Tibial nerve (tissue), 4 donors: ENCODE measurements at regions not wholly inside any gene's neighbourhood (a gene's known extent, or its start where the extent isn't known, plus 50 kb on each side); places are given as distances from the start of the nearest gene placed in this dataset.
"Not testable (repeated sequence)": the region's sequence is repeated elsewhere in the genome, so short reads cannot be mapped to it uniquely, and the experiment has no call there.

Experiments
- DNase-seq, 2 donors: peaks; one replicate each; pipeline ENCODE4 v3.0.0-alpha.2; 2019; ENCODE audit warnings: low spot score in 2 of 2
- H3K27ac ChIP-seq, 4 donors: fragments of 200-600 bp; sonication (generic) in 3 of 4; one replicate each; pipeline ENCODE4 v1.5.1; 2017 to 2019; ENCODE audit warnings: mild to moderate bottlenecking in 1 of 4
- H3K27me3 ChIP-seq, 2 donors: fragments of 200-600 bp; sonication (generic) in 1 of 2; one replicate each; pipeline versions ENCODE4 v1.5.1 to v1.6.0; 2017 to 2019
- H3K36me3 ChIP-seq, 3 donors: fragments of 200-600 bp; sonication (generic); one replicate each; pipeline ENCODE4 v1.5.1; 2018 to 2019
- H3K4me1 ChIP-seq, 4 donors: fragments of 200-600 bp; sonication (generic) in 3 of 4; one replicate each; pipeline ENCODE4 v1.5.1; 2017 to 2019
- H3K4me3 ChIP-seq, 4 donors: fragments of 200-600 bp; sonication (generic) in 3 of 4; one replicate each; pipeline ENCODE4 v1.5.1; 2017 to 2019; ENCODE audit warnings: mild to moderate bottlenecking in 1 of 4, moderate library complexity in 1 of 4
- H3K9me3 ChIP-seq, 4 donors: fragments of 200-600 bp; sonication (generic) in 3 of 4; one replicate each; pipeline ENCODE4 v1.5.1; 2017 to 2019
- CTCF ChIP-seq, 5 experiments: fragments of 200-600 bp in 3 of 5; fragments of 450-650 bp in 2 of 5; sonication (generic) in 3 of 5; IDR thresholded peaks; one replicate each; pipeline ENCODE4 v1.5.1; 2016 to 2019; ENCODE audit warnings: antibody characterized with exemption in 5 of 5, mild to moderate bottlenecking in 3 of 5, moderate library complexity in 2 of 5
- EP300 ChIP-seq, 2 donors: sonication (generic); formaldehyde crosslinking; IDR thresholded peaks; one replicate each; pipeline ENCODE4 v1.6.1; 2017; ENCODE audit warnings: antibody characterized with exemption in 2 of 2, mild to moderate bottlenecking in 1 of 2
- POLR2A ChIP-seq, 2 donors: fragments of 450-650 bp; IDR thresholded peaks; one replicate each; pipeline ENCODE4 v1.6.1; 2017; ENCODE audit warnings: antibody characterized with exemption in 2 of 2, mild to moderate bottlenecking in 2 of 2, moderate library complexity in 2 of 2
- WGBS, 2 donors: methylation state at CpG; one replicate each; pipeline ENCODE4 v1.1.5; 2018; 5-methylcytosine and 5-hydroxymethylcytosine counted together

GRCh38 chr5:122615832-122616231 is 159.0 kb upstream of the SNX2 start:
- Histone ChIP-seq H3K4me3 (no peak overlapping the region), H3K4me1 (no peaks in the 10 kb centered on the region), H3K9me3 (no peaks in the 10 kb centered on the region), H3K36me3 (no peaks in the 10 kb centered on the region), H3K27me3 (no peaks in the 10 kb centered on the region), H3K27ac (no peak overlapping the region)
- DNase-seq, result no peak
- TF ChIP-seq POLR2A (IDR thresholded peaks at IDR 0.05) (no peak), CTCF (IDR thresholded peaks at IDR 0.05) (no peak)

GRCh38 chr5:122618046-122618445 is 156.8 kb upstream of the SNX2 start:
- H3K36me3 ChIP-seq, H3K4me3 ChIP-seq, H3K9me3 ChIP-seq, DNase-seq, H3K4me1 ChIP-seq, H3K27ac ChIP-seq, H3K27me3 ChIP-seq: not testable (repeated sequence)
- 95 to 96% methylated on average over 5 of the region's 5 CpGs for WGBS, 2 donors

- not testable (repeated sequence) for H3K4me1 ChIP-seq, H3K36me3 ChIP-seq, H3K4me3 ChIP-seq, H3K27me3 ChIP-seq, H3K9me3 ChIP-seq
- peak in 1 of 2 donors; percentile 19 for DNase-seq
- TF ChIP-seq EP300 (IDR thresholded peaks at IDR 0.05), result peak in 1 of 2 donors; percentile 18
- 56 to 74% methylated on average over 4 of the region's 4 CpGs for WGBS, 2 donors
- peak overlapping the region in 2 of 4 donors; percentile 52 to 60 for H3K27ac ChIP-seq
These were observed 154.1 kb upstream of the SNX2 start for GRCh38 chr5:122620768-122621167.

GRCh38 chr5:122628714-122629113 is 146.2 kb upstream of the SNX2 start:
- H3K4me1 ChIP-seq, H3K27ac ChIP-seq, DNase-seq, H3K4me3 ChIP-seq, H3K27me3 ChIP-seq, H3K9me3 ChIP-seq, H3K36me3 ChIP-seq: not testable (repeated sequence)
- 95 to 97% methylated on average over 4 of the region's 4 CpGs for WGBS, 2 donors

GRCh38 chr5:122629121-122629677 is 145.7 kb upstream of the SNX2 start:
- DNase-seq, result no peak
- TF ChIP-seq POLR2A (IDR thresholded peaks at IDR 0.05) (no peak), CTCF (IDR thresholded peaks at IDR 0.05) (no peak), EP300 (IDR thresholded peaks at IDR 0.05) (no peak)
- no peak overlapping the region for H3K4me3 ChIP-seq
- H3K27me3 ChIP-seq, result no peaks in the 10 kb centered on the region
- H3K9me3 ChIP-seq, result peaks cover 0 to 8% (median 0%) of the 10 kb centered on the region in 4 donors
- H3K4me1 ChIP-seq, result no peaks in the 10 kb centered on the region
- no peaks in the 10 kb centered on the region for H3K36me3 ChIP-seq
- 79 to 82% methylated on average over 7 of the region's 7 CpGs for WGBS, 2 donors
- no peak overlapping the region for H3K27ac ChIP-seq

GRCh38 chr5:122638581-122638980 is 136.3 kb upstream of the SNX2 start:
- 84 to 89% methylated on average over 1 of the region's 1 CpG for WGBS, 2 donors
- TF ChIP-seq POLR2A (IDR thresholded peaks at IDR 0.05) (no peak), EP300 (IDR thresholded peaks at IDR 0.05) (no peak), CTCF (IDR thresholded peaks at IDR 0.05) (no peak)
- no peak overlapping the region for H3K27ac ChIP-seq
- no peaks in the 10 kb centered on the region for H3K36me3 ChIP-seq
- no peaks in the 10 kb centered on the region for H3K27me3 ChIP-seq
- no peak for DNase-seq
- peaks cover 0 to 7% (median 0%) of the 10 kb centered on the region in 4 donors for H3K9me3 ChIP-seq
- no peak overlapping the region for H3K4me3 ChIP-seq
- no peaks in the 10 kb centered on the region for H3K4me1 ChIP-seq

- H3K4me1 ChIP-seq, result no peaks in the 10 kb centered on the region
- H3K27ac ChIP-seq, result no peak overlapping the region
- 81 to 85% methylated on average over 6 of the region's 6 CpGs for WGBS, 2 donors
- TF ChIP-seq EP300 (IDR thresholded peaks at IDR 0.05) (no peak), CTCF (IDR thresholded peaks at IDR 0.05) (no peak), POLR2A (IDR thresholded peaks at IDR 0.05) (no peak)
- no peaks in the 10 kb centered on the region for H3K27me3 ChIP-seq
- DNase-seq, result no peak
- no peaks in the 10 kb centered on the region for H3K36me3 ChIP-seq
- H3K9me3 ChIP-seq, result peaks cover 0 to 7% (median 0%) of the 10 kb centered on the region in 4 donors
- H3K4me3 ChIP-seq, result no peak overlapping the region
These were observed 135.8 kb upstream of the SNX2 start for GRCh38 chr5:122639033-122639432.
